H9 (cell line): ENCODE measurements at regions not wholly inside any gene's neighbourhood (a gene's known extent, or its start where the extent isn't known, plus 50 kb on each side); places are given as distances from the start of the nearest gene placed in this dataset.

Experiments
- DNase-seq: peaks from one replicate; pipeline ENCODE4 v3.0.0-alpha.2; 2017
- H2AFZ ChIP-seq: one replicate; pipeline ENCODE4 v1.6.1; 2013; ENCODE audit warnings: mild to moderate bottlenecking, low read length, control low read depth, moderate library complexity
- H2AK5ac ChIP-seq: 2 replicates; pipeline ENCODE4 v1.6.1; 2013; ENCODE audit warnings: low read length, control low read depth, mixed read lengths; ENCODE audit not compliant: insufficient read length
- H2BK120ac ChIP-seq: one replicate; pipeline ENCODE4 v1.6.1; 2013; ENCODE audit warnings: low read depth, mild to moderate bottlenecking, low read length, control low read depth, inconsistent platforms; ENCODE audit not compliant: poor library complexity, severe bottlenecking
- H2BK12ac ChIP-seq: 2 replicates; pipeline ENCODE4 v1.6.1; 2013; ENCODE audit warnings: low read length, control low read depth, mixed read lengths, low read depth; ENCODE audit not compliant: insufficient read length
- H2BK15ac ChIP-seq: 2 replicates; pipeline ENCODE4 v1.6.1; 2013; ENCODE audit warnings: low read depth, low read length, control low read depth
- H2BK20ac ChIP-seq: one replicate; pipeline ENCODE4 v1.6.1; 2013; ENCODE audit warnings: low read depth, mild to moderate bottlenecking, low read length, control low read depth, inconsistent platforms; ENCODE audit not compliant: poor library complexity, severe bottlenecking
- H2BK5ac ChIP-seq: 2 replicates; pipeline ENCODE4 v1.6.1; 2013; ENCODE audit warnings: low read length, control low read depth, mixed read lengths; ENCODE audit not compliant: insufficient read length
- H3K14ac ChIP-seq: 2 replicates; pipeline ENCODE4 v1.6.1; 2013; ENCODE audit warnings: low read length, control low read depth; ENCODE audit not compliant: insufficient read depth
- H3K18ac ChIP-seq: 2 replicates; pipeline ENCODE4 v1.6.1; 2013; ENCODE audit warnings: low read depth, mild to moderate bottlenecking, mixed read lengths, low read length, control low read depth; ENCODE audit not compliant: insufficient read length
- H3K23ac ChIP-seq: 2 replicates; pipeline ENCODE4 v1.6.1; 2013; ENCODE audit warnings: low read length, control low read depth, mixed read lengths, low read depth; ENCODE audit not compliant: insufficient read length
- H3K23me2 ChIP-seq: 2 replicates; pipeline ENCODE4 v1.6.1; 2013; ENCODE audit warnings: low read depth, mild to moderate bottlenecking, mixed read lengths, low read length, control low read depth; ENCODE audit not compliant: insufficient read length, poor library complexity, severe bottlenecking
- H3K27ac ChIP-seq: 2 replicates; pipeline ENCODE4 v1.5.1; 2013; ENCODE audit warnings: low read length, control low read depth, mixed read lengths, low read depth; ENCODE audit not compliant: insufficient read length
- H3K27me3 ChIP-seq: 2 replicates; pipeline ENCODE4 v1.6.1; 2013; ENCODE audit warnings: low read length, control low read depth, inconsistent platforms; ENCODE audit not compliant: insufficient read depth
- H3K4ac ChIP-seq: 2 replicates; pipeline ENCODE4 v1.6.1; 2013; ENCODE audit warnings: low read depth, mild to moderate bottlenecking, control low read depth, inconsistent platforms, low read length, moderate library complexity
- H3K4me1 ChIP-seq: 2 replicates; pipeline ENCODE4 v1.6.1; 2013; ENCODE audit warnings: low read length, control low read depth, inconsistent platforms; ENCODE audit not compliant: insufficient read depth
- H3K4me2 ChIP-seq: 2 replicates; pipeline ENCODE4 v1.6.1; 2013; ENCODE audit warnings: low read length, control low read depth, mixed read lengths; ENCODE audit not compliant: insufficient read length, insufficient read depth
- H3K56ac ChIP-seq: 2 replicates; pipeline ENCODE4 v1.6.1; 2013; ENCODE audit warnings: low read depth, mild to moderate bottlenecking, mixed read lengths, low read length, control low read depth; ENCODE audit not compliant: insufficient read length
- H3K79me1 ChIP-seq: 2 replicates; pipeline ENCODE4 v1.6.1; 2013; ENCODE audit warnings: low read depth, mild to moderate bottlenecking, moderate library complexity, low read length, control low read depth, inconsistent platforms; ENCODE audit not compliant: insufficient read depth, poor library complexity, severe bottlenecking
- H3K79me2 ChIP-seq: 2 replicates; pipeline ENCODE4 v1.6.1; 2013; ENCODE audit warnings: low read length, control low read depth, inconsistent platforms; ENCODE audit not compliant: insufficient read depth
- H3K9ac ChIP-seq: 2 replicates; pipeline ENCODE4 v1.6.1; 2013; ENCODE audit warnings: low read length, control low read depth, mixed read lengths; ENCODE audit not compliant: insufficient read length; ENCODE audit errors: extremely low read depth
- H3K9me3 ChIP-seq: one replicate; pipeline ENCODE4 v1.6.1; 2013; ENCODE audit warnings: low read depth, low read length, inconsistent platforms; ENCODE audit not compliant: control insufficient read depth
- H3T11ph ChIP-seq: one replicate; pipeline ENCODE4 v1.6.1; 2013; ENCODE audit warnings: mild to moderate bottlenecking, low read length, control low read depth, inconsistent platforms
- H4K20me1 ChIP-seq: one replicate; pipeline ENCODE4 v1.6.1; 2013; ENCODE audit not compliant: control insufficient read depth, insufficient read length, insufficient read depth
- H4K5ac ChIP-seq: 2 replicates; pipeline ENCODE4 v1.6.1; 2013; ENCODE audit warnings: low read depth, mild to moderate bottlenecking, mixed read lengths, low read length, control low read depth; ENCODE audit not compliant: insufficient read length
- H4K8ac ChIP-seq: replicated peaks from 2 replicates; pipeline ENCODE4 v1.6.1; 2013; ENCODE audit warnings: low read length, control low read depth, mixed read lengths, low read depth; ENCODE audit not compliant: insufficient read length
- H4K91ac ChIP-seq: 2 replicates; pipeline ENCODE4 v1.6.1; 2013; ENCODE audit warnings: low read depth, mild to moderate bottlenecking, moderate library complexity, mixed read lengths, low read length, control low read depth; ENCODE audit not compliant: insufficient read length
- H3K27ac Mint-ChIP-seq, 3 experiments: 2 replicates in 2 of 3; 3 replicates in 1 of 3; pipeline ENCODE4 v1.8.0; 2020 to 2021; ENCODE audit warnings: mixed read lengths in 3 of 3, mild to moderate bottlenecking in 1 of 3, moderate library complexity in 1 of 3
- H3K27me3 Mint-ChIP-seq: 2 replicates; pipeline ENCODE4 v1.8.0; 2021; ENCODE audit warnings: low read depth, mild to moderate bottlenecking, moderate library complexity, mixed read lengths
- H3K36me3 Mint-ChIP-seq, 3 experiments: 2 replicates in 2 of 3; 3 replicates in 1 of 3; pipeline ENCODE4 v1.8.0; 2020 to 2021; ENCODE audit warnings: low read depth in 3 of 3, mixed read lengths in 3 of 3; ENCODE audit not compliant: insufficient read depth in 1 of 3
- H3K4me1 Mint-ChIP-seq, 2 experiments: 2 replicates each; pipeline ENCODE4 v1.8.0; 2020; ENCODE audit warnings: mixed read lengths in 2 of 2
- H3K4me3 Mint-ChIP-seq, 2 experiments: 2 replicates in 1 of 2; 3 replicates in 1 of 2; pipeline ENCODE4 v1.8.0; 2020 to 2021; ENCODE audit warnings: mild to moderate bottlenecking in 2 of 2, mixed read lengths in 2 of 2, moderate library complexity in 1 of 2
- H3K9me3 Mint-ChIP-seq, 2 experiments: 2 replicates in 1 of 2; 3 replicates in 1 of 2; pipeline ENCODE4 v1.8.0; 2020; ENCODE audit warnings: mild to moderate bottlenecking in 2 of 2, mixed read lengths in 2 of 2, moderate library complexity in 1 of 2
- CTCF ChIP-seq: fragments of 200-600 bp; sonication (generic); conservative IDR thresholded peaks from 3 replicates; pipeline ENCODE4 v1.8.0; 2021; ENCODE audit warnings: antibody characterized with exemption, mild to moderate bottlenecking
- WGBS: extraction: QIAGEN DNeasy Blood & Tissue Kit; methylation state at CpG from one replicate; pipeline ENCODE4 v1.1.7; 2013; ENCODE audit warnings: missing lambda C conversion rate, low lambda C conversion rate, mixed read lengths; ENCODE audit not compliant: insufficient read length; ENCODE audit errors: extremely low coverage; 5-methylcytosine and 5-hydroxymethylcytosine counted together

GRCh38 chr10:63030536-63030935 is 102.6 kb upstream of the NRBF2 start:
- Histone ChIP-seq H2BK5ac (no peak overlapping the region), H3K23ac (no peak overlapping the region), H3K23me2 (no peaks in the 10 kb centered on the region), H3K79me1 (no peaks in the 10 kb centered on the region), H3K14ac (no peak overlapping the region), H3T11ph (no peak overlapping the region), H3K4me2 (no peak overlapping the region), H3K56ac (no peak overlapping the region), H2AK5ac (no peak overlapping the region), H3K4me1 (no peaks in the 10 kb centered on the region), H3K4ac (no peak overlapping the region), H2BK15ac (no peak overlapping the region), H3K79me2 (no peaks in the 10 kb centered on the region), H2AFZ (no peak overlapping the region), H2BK120ac (no peak overlapping the region), H4K8ac (no peak overlapping the region), H3K9ac (no peak overlapping the region), H2BK12ac (no peak overlapping the region), H4K20me1 (no peaks in the 10 kb centered on the region), H3K9me3 (no peaks in the 10 kb centered on the region), H4K5ac (no peak overlapping the region), H2BK20ac (no peak overlapping the region), H3K18ac (no peak overlapping the region), H3K27me3 (no peaks in the 10 kb centered on the region), H4K91ac (no peak overlapping the region), H3K27ac (no peak overlapping the region)
- peaks cover 5 to 12% of the 10 kb centered on the region in 2 experiments for H3K9me3 Mint-ChIP-seq
- peaks cover 0 to 12% (median 2%) of the 10 kb centered on the region in 3 experiments; a peak in 4 of 7 replicates for H3K36me3 Mint-ChIP-seq
- TF ChIP-seq CTCF = no peak
- no peak for DNase-seq
- H3K4me1 Mint-ChIP-seq = no peaks in the 10 kb centered on the region
- no peak overlapping the region for H3K27ac Mint-ChIP-seq
- no CpG with 5 or more reads among the region's 4 CpGs for WGBS
- no peaks in the 10 kb centered on the region for H3K27me3 Mint-ChIP-seq
- no peak overlapping the region for H3K4me3 Mint-ChIP-seq
